ENCODE measurements at regions not wholly inside any gene's neighbourhood (a gene's known extent, or its start where the extent isn't known, plus 50 kb on each side); places are given as distances from the start of the nearest gene placed in this dataset.

GRCh38 chr11:70860888-70861287 is 391.5 kb downstream of the SHANK2 start:
- no peaks in the 10 kb centered on the region for H3K27me3 ChIP-seq (ENCODE audit: control insufficient read depth in 1 of 2, insufficient read depth in 2 of 2, low read length in 2 of 2)
- no peaks in the 10 kb centered on the region for H3K36me3 ChIP-seq (ENCODE audit: control insufficient read depth in 1 of 2, insufficient read depth in 2 of 2, low read length in 2 of 2)
- H3K4me3 ChIP-seq (ENCODE audit: low read depth in 1 of 2, low read length in 2 of 2), result no peak overlapping the region
- no peaks in the 10 kb centered on the region for H3K4me1 ChIP-seq (ENCODE audit: control insufficient read depth in 1 of 2, insufficient read depth in 2 of 2, low read length in 2 of 2)
- H3K9ac ChIP-seq (ENCODE audit: low read depth in 1 of 2, low read length in 2 of 2), result no peak overlapping the region
- no peaks in the 10 kb centered on the region for H3K9me3 ChIP-seq (ENCODE audit: control insufficient read depth in 1 of 2, low read length in 2 of 2)
- H3K27ac ChIP-seq (ENCODE audit: low read depth, low read length), result no peak overlapping the region

GRCh38 chr11:70861559-70861958 is 390.8 kb downstream of the SHANK2 start:
- Histone ChIP-seq H3K9me3 (ENCODE audit: control insufficient read depth in 1 of 2, low read length in 2 of 2) (no peaks in the 10 kb centered on the region), H3K4me3 (ENCODE audit: low read depth in 1 of 2, low read length in 2 of 2) (no peak overlapping the region), H3K4me1 (ENCODE audit: control insufficient read depth in 1 of 2, insufficient read depth in 2 of 2, low read length in 2 of 2) (no peaks in the 10 kb centered on the region), H3K27ac (ENCODE audit: low read depth, low read length) (no peak overlapping the region), H3K27me3 (ENCODE audit: control insufficient read depth in 1 of 2, insufficient read depth in 2 of 2, low read length in 2 of 2) (no peaks in the 10 kb centered on the region), H3K9ac (ENCODE audit: low read depth in 1 of 2, low read length in 2 of 2) (no peak overlapping the region), H3K36me3 (ENCODE audit: control insufficient read depth in 1 of 2, insufficient read depth in 2 of 2, low read length in 2 of 2) (no peaks in the 10 kb centered on the region)

- H3K27me3 ChIP-seq (ENCODE audit: control insufficient read depth in 1 of 2, insufficient read depth in 2 of 2, low read length in 2 of 2), result no peaks in the 10 kb centered on the region
- no peak overlapping the region for H3K9ac ChIP-seq (ENCODE audit: low read depth in 1 of 2, low read length in 2 of 2)
- no peak overlapping the region for H3K27ac ChIP-seq (ENCODE audit: low read depth, low read length)
- H3K9me3 ChIP-seq (ENCODE audit: control insufficient read depth in 1 of 2, low read length in 2 of 2), result no peaks in the 10 kb centered on the region
- no peaks in the 10 kb centered on the region for H3K36me3 ChIP-seq (ENCODE audit: control insufficient read depth in 1 of 2, insufficient read depth in 2 of 2, low read length in 2 of 2)
- H3K4me1 ChIP-seq (ENCODE audit: control insufficient read depth in 1 of 2, insufficient read depth in 2 of 2, low read length in 2 of 2), result no peaks in the 10 kb centered on the region
- H3K4me3 ChIP-seq (ENCODE audit: low read depth in 1 of 2, low read length in 2 of 2), result no peak overlapping the region
Measured at GRCh38 chr11:70862093-70862492, 390.3 kb downstream of the SHANK2 start.

- no peak overlapping the region for H3K4me3 ChIP-seq (ENCODE audit: low read depth in 1 of 2, low read length in 2 of 2)
- H3K36me3 ChIP-seq (ENCODE audit: control insufficient read depth in 1 of 2, insufficient read depth in 2 of 2, low read length in 2 of 2), result no peaks in the 10 kb centered on the region
- H3K27ac ChIP-seq (ENCODE audit: low read depth, low read length), result no peak overlapping the region
- H3K27me3 ChIP-seq (ENCODE audit: control insufficient read depth in 1 of 2, insufficient read depth in 2 of 2, low read length in 2 of 2), result no peaks in the 10 kb centered on the region
- H3K9ac ChIP-seq (ENCODE audit: low read depth in 1 of 2, low read length in 2 of 2), result no peak overlapping the region
- no peaks in the 10 kb centered on the region for H3K9me3 ChIP-seq (ENCODE audit: control insufficient read depth in 1 of 2, low read length in 2 of 2)
- H3K4me1 ChIP-seq (ENCODE audit: control insufficient read depth in 1 of 2, insufficient read depth in 2 of 2, low read length in 2 of 2), result no peaks in the 10 kb centered on the region
Measured at GRCh38 chr11:70863186-70863585, 389.2 kb downstream of the SHANK2 start.

GRCh38 chr11:70863993-70864392 is 388.4 kb downstream of the SHANK2 start:
- H3K27ac ChIP-seq (ENCODE audit: low read depth, low read length), result no peak overlapping the region
- H3K4me1 ChIP-seq (ENCODE audit: control insufficient read depth in 1 of 2, insufficient read depth in 2 of 2, low read length in 2 of 2), result no peaks in the 10 kb centered on the region
- no peaks in the 10 kb centered on the region for H3K27me3 ChIP-seq (ENCODE audit: control insufficient read depth in 1 of 2, insufficient read depth in 2 of 2, low read length in 2 of 2)
- no peaks in the 10 kb centered on the region for H3K9me3 ChIP-seq (ENCODE audit: control insufficient read depth in 1 of 2, low read length in 2 of 2)
- H3K4me3 ChIP-seq (ENCODE audit: low read depth in 1 of 2, low read length in 2 of 2), result no peak overlapping the region
- H3K9ac ChIP-seq (ENCODE audit: low read depth in 1 of 2, low read length in 2 of 2), result no peak overlapping the region
- H3K36me3 ChIP-seq (ENCODE audit: control insufficient read depth in 1 of 2, insufficient read depth in 2 of 2, low read length in 2 of 2), result no peaks in the 10 kb centered on the region

GRCh38 chr11:70865356-70865755 is 387.0 kb downstream of the SHANK2 start:
- no peaks in the 10 kb centered on the region for H3K36me3 ChIP-seq (ENCODE audit: control insufficient read depth in 1 of 2, insufficient read depth in 2 of 2, low read length in 2 of 2)
- H3K4me3 ChIP-seq (ENCODE audit: low read depth in 1 of 2, low read length in 2 of 2), result no peak overlapping the region
- H3K27ac ChIP-seq (ENCODE audit: low read depth, low read length), result no peak overlapping the region
- H3K9me3 ChIP-seq (ENCODE audit: control insufficient read depth in 1 of 2, low read length in 2 of 2), result no peaks in the 10 kb centered on the region
- H3K9ac ChIP-seq (ENCODE audit: low read depth in 1 of 2, low read length in 2 of 2), result no peak overlapping the region
- no peaks in the 10 kb centered on the region for H3K4me1 ChIP-seq (ENCODE audit: control insufficient read depth in 1 of 2, insufficient read depth in 2 of 2, low read length in 2 of 2)
- H3K27me3 ChIP-seq (ENCODE audit: control insufficient read depth in 1 of 2, insufficient read depth in 2 of 2, low read length in 2 of 2), result no peaks in the 10 kb centered on the region

GRCh38 chr11:70866834-70867233 is 385.5 kb downstream of the SHANK2 start:
- Histone ChIP-seq H3K27me3 (ENCODE audit: control insufficient read depth in 1 of 2, insufficient read depth in 2 of 2, low read length in 2 of 2) (no peaks in the 10 kb centered on the region), H3K4me1 (ENCODE audit: control insufficient read depth in 1 of 2, insufficient read depth in 2 of 2, low read length in 2 of 2) (no peaks in the 10 kb centered on the region), H3K36me3 (ENCODE audit: control insufficient read depth in 1 of 2, insufficient read depth in 2 of 2, low read length in 2 of 2) (no peaks in the 10 kb centered on the region), H3K27ac (ENCODE audit: low read depth, low read length) (no peak overlapping the region), H3K9me3 (ENCODE audit: control insufficient read depth in 1 of 2, low read length in 2 of 2) (no peaks in the 10 kb centered on the region), H3K9ac (ENCODE audit: low read depth in 1 of 2, low read length in 2 of 2) (no peak overlapping the region), H3K4me3 (ENCODE audit: low read depth in 1 of 2, low read length in 2 of 2) (no peak overlapping the region)

- no peak overlapping the region for H3K27ac ChIP-seq (ENCODE audit: low read depth, low read length)
- H3K9me3 ChIP-seq (ENCODE audit: control insufficient read depth in 1 of 2, low read length in 2 of 2), result no peaks in the 10 kb centered on the region
- no peak overlapping the region for H3K9ac ChIP-seq (ENCODE audit: low read depth in 1 of 2, low read length in 2 of 2)
- no peaks in the 10 kb centered on the region for H3K4me1 ChIP-seq (ENCODE audit: control insufficient read depth in 1 of 2, insufficient read depth in 2 of 2, low read length in 2 of 2)
- H3K4me3 ChIP-seq (ENCODE audit: low read depth in 1 of 2, low read length in 2 of 2), result no peak overlapping the region
- no peaks in the 10 kb centered on the region for H3K27me3 ChIP-seq (ENCODE audit: control insufficient read depth in 1 of 2, insufficient read depth in 2 of 2, low read length in 2 of 2)
- H3K36me3 ChIP-seq (ENCODE audit: control insufficient read depth in 1 of 2, insufficient read depth in 2 of 2, low read length in 2 of 2), result no peaks in the 10 kb centered on the region
Measured at GRCh38 chr11:70867281-70868047, 384.9 kb downstream of the SHANK2 start.

- no peaks in the 10 kb centered on the region for H3K9me3 ChIP-seq (ENCODE audit: control insufficient read depth in 1 of 2, low read length in 2 of 2)
- no peaks in the 10 kb centered on the region for H3K4me1 ChIP-seq (ENCODE audit: control insufficient read depth in 1 of 2, insufficient read depth in 2 of 2, low read length in 2 of 2)
- H3K9ac ChIP-seq (ENCODE audit: low read depth in 1 of 2, low read length in 2 of 2), result no peak overlapping the region
- no peak overlapping the region for H3K27ac ChIP-seq (ENCODE audit: low read depth, low read length)
- H3K36me3 ChIP-seq (ENCODE audit: control insufficient read depth in 1 of 2, insufficient read depth in 2 of 2, low read length in 2 of 2), result no peaks in the 10 kb centered on the region
- H3K4me3 ChIP-seq (ENCODE audit: low read depth in 1 of 2, low read length in 2 of 2), result no peak overlapping the region
- H3K27me3 ChIP-seq (ENCODE audit: control insufficient read depth in 1 of 2, insufficient read depth in 2 of 2, low read length in 2 of 2), result no peaks in the 10 kb centered on the region
Measured at GRCh38 chr11:70868341-70868885, 384.0 kb downstream of the SHANK2 start.

- Histone ChIP-seq H3K9me3 (ENCODE audit: control insufficient read depth in 1 of 2, low read length in 2 of 2) (no peaks in the 10 kb centered on the region), H3K4me1 (ENCODE audit: control insufficient read depth in 1 of 2, insufficient read depth in 2 of 2, low read length in 2 of 2) (no peaks in the 10 kb centered on the region), H3K4me3 (ENCODE audit: low read depth in 1 of 2, low read length in 2 of 2) (no peak overlapping the region), H3K27ac (ENCODE audit: low read depth, low read length) (no peak overlapping the region), H3K36me3 (ENCODE audit: control insufficient read depth in 1 of 2, insufficient read depth in 2 of 2, low read length in 2 of 2) (no peaks in the 10 kb centered on the region), H3K9ac (ENCODE audit: low read depth in 1 of 2, low read length in 2 of 2) (no peak overlapping the region), H3K27me3 (ENCODE audit: control insufficient read depth in 1 of 2, insufficient read depth in 2 of 2, low read length in 2 of 2) (no peaks in the 10 kb centered on the region)
Measured at GRCh38 chr11:70869054-70869453, 383.3 kb downstream of the SHANK2 start.

All from duodenal mucosa (tissue), 2 donors.